HepG2 (cell line): ENCODE measurements at regions not wholly inside any gene's neighbourhood (a gene's known extent, or its start where the extent isn't known, plus 50 kb on each side); places are given as distances from the start of the nearest gene placed in this dataset.

Experiments used
- PHF8 ChIP-seq: sonication (generic); formaldehyde crosslinking; IDR thresholded peaks from 2 replicates; pipeline ENCODE4 v1.5.0; 2020; ENCODE audit warnings: missing genetic modification reagents
- RELA ChIP-seq: sonication (generic); formaldehyde crosslinking; IDR thresholded peaks from 2 replicates; pipeline ENCODE4 v1.4.0; 2020; ENCODE audit warnings: missing genetic modification reagents
- REPIN1 ChIP-seq: sonication (generic); formaldehyde crosslinking; IDR thresholded peaks from 2 replicates; pipeline ENCODE4 v1.8.0; 2022; ENCODE audit warnings: missing genetic modification reagents, low read depth, mild to moderate bottlenecking, borderline replicate concordance
- TAF1 ChIP-seq: sonication (generic); formaldehyde crosslinking; IDR thresholded peaks from 2 replicates; pipeline ENCODE4 v1.4.0; 2020; ENCODE audit warnings: missing genetic modification reagents

DNA sequence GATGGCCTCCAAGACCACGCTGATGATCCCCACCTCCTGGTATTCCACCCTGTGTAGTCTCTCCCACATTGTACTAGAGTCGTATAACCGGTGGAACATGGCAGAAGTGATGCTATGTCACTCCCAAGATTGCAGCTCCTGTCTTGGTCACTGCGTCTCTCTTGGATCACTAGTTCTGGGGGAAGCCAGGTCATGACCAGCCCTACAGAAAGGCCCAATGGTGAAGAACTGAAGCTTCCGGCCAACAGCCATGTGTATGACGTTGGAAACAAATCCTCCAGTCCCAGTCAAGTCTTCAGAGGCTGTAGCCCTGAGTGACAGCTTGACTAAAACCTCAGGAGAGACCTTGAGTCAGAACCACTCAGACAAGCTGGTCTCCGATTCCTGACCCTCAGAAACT, 61.9 kb upstream of the FNDC3B start:
- TF ChIP-seq REPIN1 (CRISPR knock-in tag) (no peak), PHF8 (CRISPR knock-in tag) (no peak), RELA (CRISPR knock-in tag) (no peak), TAF1 (CRISPR knock-in tag) (no peak)
